PC-9 (cell line): ENCODE measurements at regions not wholly inside any gene's neighbourhood (a gene's known extent, or its start where the extent isn't known, plus 50 kb on each side); places are given as distances from the start of the nearest gene placed in this dataset.

Source experiments
- BruUV-seq: library from RNA; stranded (reverse); fragments of 400-500 nt; replicated peaks from 2 replicates; lab custom pipeline; 2021; lab: Mats Ljungman, UMichigan
- CTCF ChIA-PET: fragments of 300-600 bp; sonication (Branson Sonifier 250); formaldehyde crosslinking; loops from one replicate; lab custom pipeline; 2022; ENCODE audit warnings: antibody characterized with exemption; lab: Charles Lee
- POLR2A ChIA-PET: fragments of 300-600 bp; sonication (Branson Sonifier 250); formaldehyde crosslinking; loops from one replicate; lab custom pipeline; 2022; ENCODE audit warnings: antibody characterized with exemption; ENCODE audit not compliant: unreplicated experiment; lab: Charles Lee
- DNase-seq, 2 experiments: peaks; one replicate each; pipeline versions ENCODE4 v3.0.0 to v3.0.0-alpha.2; 2015 to 2022; ENCODE audit warnings: mixed read lengths in 1 of 2
- H2AFZ ChIP-seq: fragments of 200-600 bp; sonication (generic); 2 replicates; pipeline ENCODE4 v1.8.1; 2017; ENCODE audit warnings: antibody characterized with exemption
- H3F3A ChIP-seq: fragments of 200-600 bp; sonication (generic); 2 replicates; pipeline ENCODE4 v1.8.1; 2017; ENCODE audit warnings: antibody characterized with exemption, mild to moderate bottlenecking, low read depth; ENCODE audit not compliant: insufficient read depth
- H3K27ac ChIP-seq: fragments of 200-600 bp; sonication (generic); 2 replicates; pipeline ENCODE4 v1.6.1; 2016; ENCODE audit warnings: mixed run types
- H3K27me3 ChIP-seq: fragments of 200-600 bp; sonication (generic); 2 replicates; pipeline ENCODE4 v1.6.1; 2016; ENCODE audit warnings: low read depth, mixed run types; ENCODE audit not compliant: insufficient read depth
- H3K36me3 ChIP-seq: fragments of 200-600 bp; sonication (generic); 2 replicates; pipeline ENCODE4 v1.6.1; 2016; ENCODE audit warnings: low read depth, mixed run types
- H3K4me1 ChIP-seq: fragments of 200-600 bp; sonication (generic); replicated peaks from 2 replicates; pipeline ENCODE4 v1.6.1; 2016; ENCODE audit warnings: mixed run types; ENCODE audit not compliant: insufficient read depth
- H3K4me2 ChIP-seq: fragments of 200-600 bp; sonication (generic); 2 replicates; pipeline ENCODE4 v1.6.1; 2017; ENCODE audit warnings: mixed run types
- H3K4me3 ChIP-seq: fragments of 200-600 bp; sonication (generic); 2 replicates; pipeline ENCODE4 v1.6.1; 2016; ENCODE audit warnings: mixed run types
- H3K79me2 ChIP-seq: fragments of 200-600 bp; sonication (generic); 2 replicates; pipeline ENCODE4 v1.6.1; 2017; ENCODE audit warnings: low read depth, mixed run types
- H3K9me2 ChIP-seq: fragments of 200-600 bp; sonication (generic); 2 replicates; pipeline ENCODE4 v1.8.1; 2017; ENCODE audit warnings: mild to moderate bottlenecking; ENCODE audit not compliant: insufficient read depth
- H3K9me3 ChIP-seq: fragments of 200-600 bp; sonication (generic); 2 replicates; pipeline ENCODE4 v1.8.1; 2016; ENCODE audit warnings: low read depth; ENCODE audit not compliant: insufficient read depth
- H4K20me1 ChIP-seq: fragments of 200-600 bp; sonication (generic); 2 replicates; pipeline ENCODE4 v1.8.1; 2017; ENCODE audit not compliant: insufficient read depth
- CTCF ChIP-seq: fragments of 200-600 bp; sonication (generic); conservative IDR thresholded peaks from 2 replicates; pipeline ENCODE4 v1.6.1; 2017; ENCODE audit warnings: mixed run types, antibody characterized with exemption, mild to moderate bottlenecking, moderate library complexity
- EZH2 ChIP-seq: fragments of 200-600 bp; sonication (generic); IDR thresholded peaks from 2 replicates; pipeline ENCODE4 v1.8.0; 2017; ENCODE audit warnings: antibody characterized with exemption, low read depth
- intact Hi-C: fragments of 100-400 bp; cut with micrococcal nuclease; formaldehyde crosslinking; loops from one replicate; pipeline ENCODE4 v1.10.0; 2022; ENCODE audit not compliant: unreplicated experiment

DNA sequence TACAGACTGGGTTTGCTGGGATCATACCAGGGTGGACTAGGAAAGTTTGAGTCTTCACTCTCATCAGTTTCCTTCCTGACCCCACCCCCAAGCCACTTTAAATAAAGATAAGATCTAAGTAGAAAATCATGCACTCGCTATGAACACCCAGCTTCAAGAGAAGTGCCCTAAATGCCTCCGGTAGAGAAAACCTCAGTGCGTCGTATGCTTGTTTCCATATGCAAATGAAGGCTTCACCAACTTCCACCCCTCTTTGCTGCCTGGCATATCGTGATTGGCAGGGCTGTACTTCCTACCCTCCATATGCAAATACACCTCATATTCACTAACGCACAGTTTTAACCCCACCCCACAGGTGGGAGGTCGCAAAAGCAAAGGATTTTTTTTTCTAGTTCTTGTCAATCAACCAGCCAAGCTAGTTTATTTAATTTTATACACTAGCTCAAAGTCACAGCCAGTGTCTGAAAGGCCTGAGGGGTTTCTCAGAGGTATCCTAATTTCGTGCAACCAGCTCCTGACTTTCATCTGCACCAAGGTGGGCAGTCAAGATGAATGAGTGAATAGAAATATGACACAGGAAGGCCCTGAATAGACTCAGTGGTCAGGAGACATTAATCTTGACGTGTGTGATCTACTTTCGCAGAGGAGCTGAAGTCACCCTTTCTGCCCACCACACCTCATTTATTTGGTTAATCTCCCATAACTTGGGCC, 121.1 kb upstream of the TSHZ3 start:
- POLR2A ChIA-PET, result no interaction called here

DNA sequence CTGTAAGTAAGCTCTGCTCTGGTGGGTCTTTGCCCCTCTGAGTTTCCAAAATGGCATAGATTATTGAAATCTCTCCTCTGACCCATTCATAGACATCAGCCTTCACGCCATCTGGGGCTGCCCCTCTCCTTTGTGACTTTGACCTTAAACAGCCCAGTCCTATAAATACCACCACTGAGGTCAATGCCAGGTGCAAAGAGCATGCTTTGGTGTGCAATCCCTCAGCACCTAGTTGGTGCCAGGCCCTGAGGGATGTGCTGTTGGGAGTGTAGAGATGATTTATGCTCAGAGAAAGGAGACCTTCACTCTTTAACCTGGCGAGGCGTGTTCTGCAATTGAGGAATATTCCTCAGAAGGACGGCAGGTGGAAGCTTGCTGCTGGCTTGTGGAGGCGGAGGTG, 121.7 kb upstream of the TSHZ3 start:
- Histone ChIP-seq H3K4me2 (no peak overlapping the region), H3K4me1 (no peaks in the 10 kb centered on the region), H3F3A (no peaks in the 10 kb centered on the region), H4K20me1 (no peaks in the 10 kb centered on the region), H3K36me3 (no peaks in the 10 kb centered on the region), H3K4me3 (no peak overlapping the region), H3K9me2 (no peaks in the 10 kb centered on the region), H3K27me3 (no peaks in the 10 kb centered on the region), H3K27ac (no peak overlapping the region), H3K79me2 (no peaks in the 10 kb centered on the region), H2AFZ (no peak overlapping the region), H3K9me3 (no peaks in the 10 kb centered on the region)
- DNase-seq, result no peak
- ChIA-PET CTCF (no interaction called here), POLR2A (no interaction called here)
- TF ChIP-seq CTCF (no peak), EZH2 (no peak)
- intact Hi-C loops, result no loop called here
- BruUV-seq, result no TSS peak

More for the DNA sequence above, 121.1 kb upstream of the TSHZ3 start:
- Histone ChIP-seq H4K20me1 (no peaks in the 10 kb centered on the region), H2AFZ (no peak overlapping the region), H3K4me2 (no peak overlapping the region), H3K4me3 (no peak overlapping the region), H3F3A (no peaks in the 10 kb centered on the region), H3K4me1 (no peaks in the 10 kb centered on the region), H3K9me3 (no peaks in the 10 kb centered on the region), H3K9me2 (no peaks in the 10 kb centered on the region), H3K27me3 (no peaks in the 10 kb centered on the region), H3K36me3 (no peaks in the 10 kb centered on the region), H3K79me2 (no peaks in the 10 kb centered on the region), H3K27ac (no peak overlapping the region)
- intact Hi-C loops, result no loop called here
- BruUV-seq, result no TSS peak
- DNase-seq, result no peak
- CTCF ChIA-PET, result no interaction called here
- TF ChIP-seq EZH2 (no peak), CTCF (no peak)

DNA sequence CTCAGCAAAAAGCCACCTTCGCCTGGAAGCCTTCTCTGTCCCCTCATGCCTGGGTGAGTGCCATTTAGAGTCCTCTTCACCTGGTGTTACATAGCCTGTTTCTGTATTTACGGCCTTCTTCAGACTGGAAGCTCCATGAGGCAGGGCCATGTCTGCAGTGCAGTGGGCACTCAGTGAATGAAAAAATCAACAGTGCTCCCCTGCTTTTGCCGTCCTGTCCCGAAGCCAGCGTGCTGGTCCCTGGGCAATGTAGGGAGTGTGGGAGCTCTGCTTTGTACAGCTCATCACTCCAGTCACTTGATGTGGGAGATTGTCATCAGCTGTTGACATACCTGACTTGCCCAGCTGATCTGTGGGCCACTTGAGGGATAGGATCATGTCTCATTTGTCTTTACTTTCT, 129.0 kb upstream of the TSHZ3 start:
- Histone ChIP-seq H4K20me1 (no peaks in the 10 kb centered on the region), H3K36me3 (no peaks in the 10 kb centered on the region), H3K4me2 (no peak overlapping the region), H3K9me3 (no peaks in the 10 kb centered on the region), H3K4me3 (no peak overlapping the region), H3K79me2 (no peaks in the 10 kb centered on the region), H3F3A (no peaks in the 10 kb centered on the region), H3K4me1 (no peaks in the 10 kb centered on the region), H2AFZ (no peak overlapping the region), H3K27me3 (no peaks in the 10 kb centered on the region), H3K27ac (no peak overlapping the region), H3K9me2 (no peaks in the 10 kb centered on the region)
- POLR2A ChIA-PET, result no interaction called here
- DNase-seq, result no peak
- intact Hi-C loops, result no loop called here
- CTCF ChIA-PET, result no interaction called here
- no TSS peak for BruUV-seq
- TF ChIP-seq CTCF (no peak), EZH2 (no peak)
